ENCODE measurements at regions not wholly inside any gene's neighbourhood (a gene's known extent, or its start where the extent isn't known, plus 50 kb on each side); places are given as distances from the start of the nearest gene placed in this dataset.

DNA sequence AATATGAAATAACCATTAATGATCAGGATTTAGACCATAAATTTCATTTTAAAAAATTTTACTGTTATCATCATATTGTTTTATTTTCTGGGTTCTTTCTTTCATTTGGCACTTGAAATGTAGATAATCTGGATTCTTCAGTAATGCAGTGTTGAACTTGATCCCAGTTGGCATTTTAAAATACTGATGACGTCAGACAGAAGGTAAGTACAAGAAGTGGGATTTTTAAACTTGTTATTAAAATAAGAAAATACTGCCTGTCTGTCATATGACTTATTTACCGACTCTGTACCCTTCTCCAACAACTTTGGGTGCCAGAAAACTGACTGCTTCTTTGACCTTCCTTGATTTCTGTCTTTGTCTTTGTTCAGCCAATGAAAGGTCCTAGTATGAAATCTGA is 415.1 kb upstream of the NEGR1 start:
- no peak for TF ChIP-seq EP300 (IDR thresholded peaks at IDR 0.05)
- no peak for TF ChIP-seq CTCF (IDR thresholded peaks at IDR 0.05)
- TF ChIP-seq POLR2A (IDR thresholded peaks at IDR 0.05) = no peak

All from ovary (tissue), 3 donors.